NOMO-1 treated with dmso at 0.1 percent for 144 hours (cell line): ENCODE measurements at regions not wholly inside any gene's neighbourhood (a gene's known extent, or its start where the extent isn't known, plus 50 kb on each side); places are given as distances from the start of the nearest gene placed in this dataset.

Experiments
- DNase-seq: peaks from one replicate; lab custom pipeline; 2025; ENCODE audit not compliant: unreplicated experiment; lab: John Stamatoyannopoulos, UW

GRCh38 chr2:8564475-8564874 is 117.4 kb upstream of the ID2 start:
- DNase-seq, result no peak

- no peak for DNase-seq
Measured at GRCh38 chr2:8565399-8566154, 116.3 kb upstream of the ID2 start.

- no peak for DNase-seq
Measured at GRCh38 chr2:8566155-8566670, 115.6 kb upstream of the ID2 start.

- DNase-seq, result no peak
Measured at GRCh38 chr2:8566774-8567468, 114.9 kb upstream of the ID2 start.

GRCh38 chr2:8567469-8568260 is 114.2 kb upstream of the ID2 start:
- no peak for DNase-seq

- DNase-seq, result no peak
Measured at GRCh38 chr2:8568543-8569302, 113.1 kb upstream of the ID2 start.

- no peak for DNase-seq
Measured at GRCh38 chr2:8569332-8569930, 112.4 kb upstream of the ID2 start.

- no peak for DNase-seq
Measured at GRCh38 chr2:8570637-8571036, 111.2 kb upstream of the ID2 start.

- no peak for DNase-seq
Measured at GRCh38 chr2:8571301-8571791, 110.5 kb upstream of the ID2 start.

GRCh38 chr2:8571792-8572499 is 109.9 kb upstream of the ID2 start:
- DNase-seq, result no peak

GRCh38 chr2:8572712-8573233 is 109.1 kb upstream of the ID2 start:
- DNase-seq, result no peak

- no peak for DNase-seq
Measured at GRCh38 chr2:8573234-8573941, 108.5 kb upstream of the ID2 start.

GRCh38 chr2:8573942-8574195 is 108.0 kb upstream of the ID2 start:
- no peak for DNase-seq

- DNase-seq, result no peak
Measured at GRCh38 chr2:8574196-8575037, 107.4 kb upstream of the ID2 start.

- DNase-seq, result no peak
Measured at GRCh38 chr2:8575038-8575833, 106.6 kb upstream of the ID2 start.

GRCh38 chr2:8575834-8576423 is 105.9 kb upstream of the ID2 start:
- DNase-seq, result no peak

- DNase-seq, result no peak
Measured at GRCh38 chr2:8576525-8577167, 105.2 kb upstream of the ID2 start.
